ENCODE measurements at regions not wholly inside any gene's neighbourhood (a gene's known extent, or its start where the extent isn't known, plus 50 kb on each side); places are given as distances from the start of the nearest gene placed in this dataset.

GRCh38 chr18:22739789-22740188 is 193.3 kb upstream of the RBBP8 start:
- TF ChIP-seq TAF1 (IDR thresholded peaks at IDR 0.05; ENCODE audit: low read depth, low read length) (no peak), POLR2A (IDR thresholded peaks at IDR 0.05; ENCODE audit: low read depth, low read length) (no peak), POLR2AphosphoS5 (IDR thresholded peaks at IDR 0.05; ENCODE audit: low read depth, low read length) (no peak), SPI1 (IDR thresholded peaks at IDR 0.05; ENCODE audit: low read depth, low read length) (peak; percentile 48), PAX5 (IDR thresholded peaks at IDR 0.05; ENCODE audit: insufficient read depth, low read length, severe bottlenecking) (no peak), POU2F2 (IDR thresholded peaks at IDR 0.05; ENCODE audit: low read depth, low read length) (no peak)
